ENCODE measurements at regions not wholly inside any gene's neighbourhood (a gene's known extent, or its start where the extent isn't known, plus 50 kb on each side); places are given as distances from the start of the nearest gene placed in this dataset.

- no peak for TF ChIP-seq MEIS2 (IDR thresholded peaks at IDR 0.05; ENCODE audit: partially characterized antibody)
- no peak for TF ChIP-seq ZNF830 (CRISPR knock-in tag; IDR thresholded peaks at IDR 0.05)
- TF ChIP-seq TSC22D4 (tag; IDR thresholded peaks at IDR 0.05), result no peak
- TF ChIP-seq MAFG (tag; conservative IDR thresholded peaks at IDR 0.05), result no peak
- TF ChIP-seq RBFOX2 (IDR thresholded peaks at IDR 0.05; ENCODE audit: low read depth, low read length), result no peak
These were observed 398.8 kb upstream of the RGS6 start (continued) for GRCh38 chr14:71533390-71533789.

GRCh38 chr14:71533800-71534199, 398.4 kb upstream of the RGS6 start:
- FAIRE-seq (no peak), DNase-seq (ENCODE audit: extremely low read depth in 1 of 4, low spot score in 3 of 4) (no peak), ATAC-seq (no peak)
- POLR2A ChIA-PET, result no interaction called here
- Histone ChIP-seq H3K4me2 (ENCODE audit: insufficient read depth, low read length) (no peak overlapping the region), H3K36me3 (ENCODE audit: control insufficient read depth, insufficient read depth, low read length) (no peaks in the 10 kb centered on the region), H3K79me2 (ENCODE audit: control insufficient read depth, insufficient read depth, low read length) (no peaks in the 10 kb centered on the region), H3K4me3 (no peak overlapping the region), H3K4me1 (replicated peaks in 1 of 2; ENCODE audit: control insufficient read depth in 2 of 2, insufficient read depth in 2 of 2, low read length in 2 of 2) (peaks cover 0 to 11% of the 10 kb centered on the region in 2 experiments; a peak in 4 of 5 replicates), H3K27ac (ENCODE audit: extremely low read depth, low read depth, low read length) (no peak overlapping the region), H3K9ac (ENCODE audit: insufficient read depth in 1 of 2, low read depth in 2 of 2, low read length in 2 of 2) (no peak overlapping the region), H3K9me1 (ENCODE audit: control insufficient read depth, insufficient read depth, low read length) (no peaks in the 10 kb centered on the region), H2AFZ (ENCODE audit: low read depth, low read length) (no peak overlapping the region), H3K27me3 (ENCODE audit: control insufficient read depth in 2 of 2, insufficient read depth in 2 of 2, low read length in 2 of 2) (no peaks in the 10 kb centered on the region), H3K9me3 (replicated peaks; ENCODE audit: control insufficient read depth, insufficient read depth, low read depth, low read length) (no peaks in the 10 kb centered on the region), H4K20me1 (replicated peaks; ENCODE audit: control insufficient read depth, insufficient read depth, low read length) (no peaks in the 10 kb centered on the region)
- CTCF ChIA-PET (ENCODE audit: low intra/inter-chr PET ratio), result no interaction called here
- in situ Hi-C loops (cut with MboI), result no loop called here
- TF ChIP-seq BRD4 (IDR thresholded peaks at IDR 0.05), result no peak
- TF ChIP-seq NFE2L1 (tag; IDR thresholded peaks at IDR 0.05; ENCODE audit: borderline replicate concordance, low read depth), result no peak
- peak; percentile 7 for TF ChIP-seq RBM25 (IDR thresholded peaks at IDR 0.05; ENCODE audit: low read depth, low read length, severe bottlenecking)
- peak; percentile 60 for TF ChIP-seq ZNF121 (CRISPR knock-in tag; conservative IDR thresholded peaks at IDR 0.05)
- no TSS peak for BruUV-seq (replicated peaks)
- intact Hi-C loops (cut with micrococcal nuclease), result no loop called here
- WGBS (ENCODE audit: insufficient coverage, low coverage, missing lambda C conversion rate), result 100% methylated on average over 1 of the region's 1 CpG

Measured in K562 (cell line).